Muscle of arm (tissue), 1 donor: ENCODE measurements at regions not wholly inside any gene's neighbourhood (a gene's known extent, or its start where the extent isn't known, plus 50 kb on each side); places are given as distances from the start of the nearest gene placed in this dataset.
A peak's percentile ranks its signal among the peaks of the same experiment; 100 is the strongest.

Source experiments
- DNase-seq: peaks from one replicate; pipeline ENCODE4 v3.0.0-alpha.2; 2013

- no peak for DNase-seq
Measured at GRCh38 chr11:33616552-33616951, 84.1 kb downstream of the C11orf91 start.

DNA sequence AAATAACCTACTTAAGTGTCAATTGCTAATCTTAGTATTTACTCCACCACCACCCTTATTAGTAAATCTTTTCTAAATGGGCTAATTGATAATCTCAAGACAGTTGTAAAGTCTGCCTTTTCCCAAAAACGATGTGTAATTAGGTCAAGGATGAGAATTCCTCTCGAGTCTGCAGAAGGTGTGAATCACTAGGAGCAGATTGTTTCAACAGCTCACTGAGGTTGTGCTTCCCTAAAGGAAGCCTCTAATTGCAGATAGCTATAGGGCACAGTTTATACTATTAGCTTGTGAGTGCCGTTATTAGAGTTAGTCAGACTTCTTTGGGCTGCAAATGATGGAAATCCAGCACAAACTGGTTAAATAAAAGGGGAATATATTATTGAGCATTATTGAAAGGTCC lies 84.9 kb downstream of the C11orf91 start:
- DNase-seq = no peak

GRCh38 chr11:33613404-33613803 lies 87.2 kb downstream of the C11orf91 start:
- DNase-seq = no peak

DNA sequence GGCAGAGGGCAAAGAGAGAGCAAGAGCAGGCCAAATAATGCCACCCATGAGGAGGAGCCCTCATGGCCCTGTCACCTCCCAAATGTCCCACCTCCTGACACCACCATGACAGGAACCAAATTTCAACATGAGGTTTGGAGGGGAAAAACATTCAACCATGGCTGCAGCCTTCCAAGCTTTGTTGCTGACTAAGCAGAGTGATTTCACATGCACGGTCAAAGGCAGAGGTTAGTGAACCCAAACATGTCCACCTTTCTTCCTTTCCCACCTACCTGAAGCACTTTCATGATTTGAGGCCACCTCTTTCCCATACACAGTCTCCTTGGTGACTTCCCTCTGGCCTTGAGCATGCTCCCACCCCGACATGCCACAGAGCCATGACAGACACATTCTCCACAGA lies 89.7 kb downstream of the C11orf91 start:
- no peak for DNase-seq

DNA sequence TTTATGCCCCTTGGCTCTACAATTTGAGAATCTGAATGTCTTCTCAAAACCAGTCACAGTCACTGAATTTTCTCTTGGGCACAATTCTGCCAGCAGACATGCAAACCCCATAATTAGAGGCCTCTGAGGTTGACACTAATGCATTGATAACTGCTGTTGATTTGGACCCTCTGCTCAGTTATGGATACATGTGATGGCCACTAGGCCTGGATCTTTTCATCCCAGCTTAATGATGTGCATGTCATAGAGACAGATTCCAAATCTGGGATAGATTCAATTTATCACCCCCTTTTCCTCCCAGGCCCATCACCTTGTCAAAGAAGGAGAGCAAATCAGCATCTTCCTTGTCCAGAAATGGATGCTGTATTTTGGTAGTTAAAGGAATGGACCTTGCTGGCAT lies 92.2 kb downstream of the C11orf91 start:
- DNase-seq = no peak

DNA sequence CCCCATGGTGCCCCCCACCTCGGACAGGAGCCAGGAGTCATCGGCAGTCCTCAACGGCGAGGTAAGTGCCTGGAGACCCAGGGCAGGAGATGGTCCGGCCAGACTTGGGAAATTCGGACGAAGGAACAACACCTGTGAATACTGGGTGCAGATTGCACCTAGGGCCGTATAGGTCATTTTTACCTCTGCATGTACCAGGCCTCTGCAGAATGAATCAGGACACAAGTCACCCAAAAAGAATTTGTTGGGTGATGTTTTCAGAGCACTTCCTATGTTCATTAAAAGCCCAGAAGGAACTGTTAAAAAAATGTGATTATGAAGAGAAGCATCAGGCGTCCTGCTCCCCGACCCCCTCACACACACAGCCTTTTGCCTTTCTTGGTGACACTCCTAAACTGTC lies 93.9 kb downstream of the C11orf91 start:
- no peak for DNase-seq

- DNase-seq = no peak
Measured at GRCh38 chr11:33605703-33606102, 94.9 kb downstream of the C11orf91 start.

GRCh38 chr11:33598426-33599069 lies 102.1 kb downstream of the C11orf91 start:
- DNase-seq = no peak

DNA sequence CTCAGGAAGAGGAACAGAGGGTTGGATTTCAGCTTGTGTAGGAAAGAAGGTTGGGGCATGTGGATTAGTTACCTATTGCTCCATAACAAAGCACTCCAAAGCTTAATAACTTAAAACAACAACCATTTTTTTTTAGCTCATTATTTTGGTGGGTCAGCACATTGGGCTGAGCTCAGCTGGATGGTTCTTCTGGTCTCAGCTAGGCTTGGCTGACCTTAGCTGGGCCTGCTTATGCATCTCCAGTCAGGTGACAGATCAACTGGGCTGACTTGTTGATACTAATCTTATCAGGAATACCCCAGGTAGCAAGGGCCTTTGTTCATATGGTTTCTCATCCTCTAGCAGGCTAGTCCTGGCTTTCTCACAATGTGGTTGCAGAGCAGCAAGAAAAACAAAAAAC lies 106.4 kb downstream of the C11orf91 start:
- DNase-seq = no peak

- DNase-seq = no peak
Measured at GRCh38 chr11:33590441-33590840, 110.2 kb downstream of the C11orf91 start.

DNA sequence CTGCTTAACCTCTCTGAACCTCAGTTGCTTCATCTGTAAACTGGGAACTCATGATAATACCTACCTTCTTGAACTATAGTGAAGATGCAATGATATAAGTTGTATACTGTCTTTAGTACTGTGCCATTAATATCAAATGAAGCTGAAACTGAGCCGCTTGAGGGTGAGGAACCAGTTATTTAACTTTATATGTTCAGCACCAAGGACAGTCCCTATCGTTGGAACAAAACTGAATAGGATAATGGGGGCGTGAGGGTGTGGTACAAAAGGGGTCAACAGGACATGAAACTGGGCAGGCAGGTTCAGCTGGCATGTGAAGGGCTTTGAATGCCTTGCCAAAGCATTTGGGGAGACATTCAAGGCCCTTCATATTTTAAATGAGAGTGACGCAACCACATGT lies 112.6 kb downstream of the C11orf91 start:
- DNase-seq = no peak

GRCh38 chr11:33585586-33586209 lies 114.9 kb downstream of the C11orf91 start:
- DNase-seq = no peak

DNA sequence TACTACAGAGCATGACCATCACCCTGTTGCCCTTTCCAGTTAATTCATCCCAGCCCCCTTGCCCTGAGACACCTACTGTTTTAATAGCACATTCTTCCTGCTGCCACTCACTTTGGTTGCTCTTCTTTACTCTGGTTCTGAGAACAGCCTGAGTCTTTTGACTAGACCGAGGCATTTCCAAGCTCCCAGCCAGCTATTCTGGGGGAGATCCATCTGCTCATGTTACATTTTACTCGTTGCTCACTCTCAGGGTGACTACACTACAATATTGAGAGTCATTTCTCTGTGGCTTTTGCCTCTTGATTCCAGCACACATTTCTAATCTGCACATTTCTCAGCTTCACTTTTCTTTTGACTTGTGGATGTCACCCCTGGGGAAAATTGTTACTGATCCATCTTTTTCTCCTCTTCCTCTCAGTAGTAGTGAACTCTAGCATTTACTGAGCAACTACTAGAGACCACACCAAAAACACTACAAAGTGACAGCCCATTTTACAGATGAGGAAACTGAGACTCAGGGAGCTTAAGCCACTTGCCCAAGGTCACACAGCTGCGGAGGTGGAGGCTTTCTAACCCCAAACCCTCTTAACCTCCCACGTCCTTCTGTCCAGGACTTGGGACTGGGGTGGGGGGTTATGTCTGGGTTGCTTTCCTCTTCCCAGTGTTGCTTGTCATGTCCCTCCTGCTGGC lies 117.8 kb downstream of the C11orf91 start:
- no peak for DNase-seq

DNA sequence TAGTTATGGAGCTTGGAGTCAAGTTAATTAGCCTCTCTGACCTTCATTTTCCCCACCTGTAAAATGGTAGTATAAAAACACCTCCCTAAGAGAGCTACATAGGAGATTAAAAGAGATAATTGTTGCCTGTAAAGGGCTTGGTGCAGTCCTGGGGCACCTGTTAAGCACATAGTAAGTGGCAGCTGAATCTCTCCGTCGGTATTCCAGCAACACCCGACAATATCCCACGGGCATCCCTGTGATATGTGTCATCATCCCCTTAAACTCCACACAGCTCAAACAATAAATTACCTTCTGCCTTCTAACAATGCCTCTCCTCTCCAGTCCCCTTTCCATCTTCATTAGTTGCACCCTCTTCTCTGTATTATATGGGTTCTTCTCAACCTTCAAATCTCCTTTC lies 121.5 kb downstream of the C11orf91 start:
- DNase-seq = no peak

GRCh38 chr11:33577204-33577603 lies 123.4 kb downstream of the C11orf91 start:
- no peak for DNase-seq

DNA sequence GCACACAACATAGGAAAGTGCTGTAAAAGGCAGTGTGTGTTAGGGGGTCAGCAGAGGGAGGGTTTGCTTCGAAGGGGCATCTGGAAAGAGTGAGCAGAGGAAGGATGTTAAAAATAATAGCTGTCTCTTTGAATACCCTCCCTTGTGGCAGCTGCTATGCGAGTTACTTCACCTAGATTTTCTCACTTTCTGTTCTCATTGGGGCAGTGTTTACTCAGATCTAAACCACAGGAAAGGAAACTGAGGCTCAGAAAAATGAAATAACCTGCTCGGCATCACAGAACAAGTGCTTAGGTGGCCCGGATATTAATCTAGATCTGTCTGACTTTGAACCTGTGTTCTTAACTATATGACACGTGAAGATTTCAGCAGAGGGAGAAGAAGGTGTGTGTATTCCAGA lies 125.3 kb downstream of the C11orf91 start:
- DNase-seq = no peak

- peak; percentile 3 for DNase-seq
Measured at GRCh38 chr11:33574331-33574730, 126.3 kb downstream of the C11orf91 start.

- DNase-seq = no peak
Measured at GRCh38 chr11:33569333-33569732, 131.3 kb downstream of the C11orf91 start.

DNA sequence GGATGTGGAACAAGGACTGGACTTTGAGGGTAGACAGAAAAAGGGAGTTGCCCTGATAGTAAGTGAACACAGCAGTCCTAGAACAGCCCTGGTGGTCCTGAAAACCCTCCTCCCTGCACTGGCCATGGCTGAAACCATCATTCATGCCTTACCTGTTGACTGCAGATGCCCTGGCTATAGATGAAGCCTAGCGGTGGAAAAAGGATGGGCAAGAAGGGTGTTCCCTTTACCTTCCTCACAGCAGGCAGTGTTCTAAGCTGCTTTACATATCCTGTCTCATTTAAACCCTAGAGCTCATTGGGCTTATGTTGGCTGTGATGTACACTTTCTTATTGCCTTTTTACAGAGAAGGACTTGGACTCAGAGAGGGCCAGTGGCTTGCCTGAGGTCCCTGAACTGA lies 133.6 kb downstream of the C11orf91 start:
- DNase-seq = no peak

DNA sequence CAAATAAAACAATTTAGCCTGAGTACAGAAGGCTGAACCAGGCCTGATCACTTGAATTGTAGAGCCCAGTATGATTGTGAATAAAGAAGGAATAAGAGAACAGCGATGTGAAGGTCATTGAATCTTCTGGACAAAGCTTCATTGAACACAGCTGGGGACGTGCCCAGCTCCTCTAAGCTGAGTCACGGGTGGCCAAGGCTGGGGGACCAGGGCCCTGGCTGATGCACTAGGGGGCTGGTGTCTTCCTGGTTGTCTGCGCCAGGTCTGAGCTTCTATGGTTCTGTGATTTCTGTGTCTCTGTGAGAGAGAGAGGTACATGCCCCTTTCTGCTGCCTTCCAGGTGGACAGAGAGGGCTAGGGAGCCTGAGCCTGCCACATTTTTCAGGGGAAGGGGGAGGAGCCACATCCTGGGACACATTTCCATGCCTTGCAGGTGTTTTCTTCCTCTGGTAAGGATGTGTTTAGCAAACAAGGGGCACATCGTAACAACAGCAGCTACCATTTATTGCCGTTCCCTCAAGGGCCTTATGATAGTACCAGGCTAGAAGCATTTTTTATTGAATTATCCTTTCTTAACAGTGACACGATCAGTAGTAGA lies 135.7 kb downstream of the C11orf91 start:
- no peak for DNase-seq

DNA sequence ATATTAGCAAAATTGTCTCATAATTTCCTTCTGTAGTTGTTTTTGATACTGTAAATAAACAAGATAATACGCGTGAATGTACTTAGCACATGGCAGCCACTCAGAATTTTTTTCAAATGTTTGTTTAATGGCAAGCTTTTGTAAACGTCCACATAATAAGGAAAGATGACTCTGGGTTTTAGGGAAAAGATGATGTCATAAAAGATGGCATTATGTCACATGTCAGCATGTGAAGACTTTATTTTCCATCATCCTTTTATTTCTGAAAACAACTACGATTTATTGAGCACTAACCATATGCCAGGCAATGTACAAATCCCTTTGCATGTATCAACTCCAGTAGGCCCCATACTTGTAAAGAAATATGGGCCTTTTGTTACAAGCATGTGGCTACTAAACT lies 139.9 kb downstream of the C11orf91 start:
- no peak for DNase-seq

- no peak for DNase-seq
Measured at GRCh38 chr11:33559567-33559966, 141.1 kb downstream of the C11orf91 start.

DNA sequence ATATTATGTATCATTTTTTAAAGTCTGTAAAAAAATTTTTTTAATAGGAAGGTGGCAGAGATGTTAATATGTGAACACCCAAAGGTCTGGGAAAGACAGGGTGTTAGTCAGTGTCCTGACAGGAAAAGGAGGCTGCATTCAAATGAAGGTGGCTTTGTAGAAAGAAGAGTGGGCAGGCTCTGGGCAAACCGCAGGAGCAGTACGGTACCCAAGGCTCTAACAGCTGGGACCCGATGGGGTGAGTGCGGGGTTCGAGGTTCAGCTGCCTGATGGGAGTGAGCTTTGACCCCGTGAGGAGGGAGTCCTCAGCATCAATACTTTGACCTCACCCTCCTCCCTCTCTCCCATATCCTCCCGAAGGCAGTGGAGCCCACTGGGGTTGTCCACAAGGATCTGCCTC lies 142.5 kb downstream of the C11orf91 start:
- no peak for DNase-seq
